Astrocyte (in vitro differentiated cells and primary cell): ENCODE measurements at regions not wholly inside any gene's neighbourhood (a gene's known extent, or its start where the extent isn't known, plus 50 kb on each side); places are given as distances from the start of the nearest gene placed in this dataset.

Source experiments
- CTCF ChIP-seq: IDR thresholded peaks from 2 replicates; pipeline ENCODE4 v1.5.1; 2011; ENCODE audit warnings: low read depth, mild to moderate bottlenecking, inconsistent platforms, low read length, moderate library complexity; ENCODE audit not compliant: insufficient read depth
- EZH2 ChIP-seq: IDR thresholded peaks from 2 replicates; pipeline ENCODE4 v1.6.1; 2012; ENCODE audit warnings: mild to moderate bottlenecking, low read length, inconsistent platforms; ENCODE audit not compliant: insufficient read depth

- TF ChIP-seq EZH2 (no peak), CTCF (no peak)
Measured at GRCh38 chr14:104355101-104356019, 217.0 kb downstream of the KIF26A start.
